GM19397 (cell line): ENCODE measurements at regions not wholly inside any gene's neighbourhood (a gene's known extent, or its start where the extent isn't known, plus 50 kb on each side); places are given as distances from the start of the nearest gene placed in this dataset.

Experiments used
- ATAC-seq: cut with Tn5 transposase; IDR thresholded peaks from one replicate; pipeline ENCODE4 v1.9.1; 2021; ENCODE audit warnings: mild to moderate bottlenecking, moderate library complexity; ENCODE audit not compliant: unreplicated experiment

GRCh38 chr1:189834813-189835212 is 642.9 kb downstream of the BRINP3 start:
- no peak for ATAC-seq

DNA sequence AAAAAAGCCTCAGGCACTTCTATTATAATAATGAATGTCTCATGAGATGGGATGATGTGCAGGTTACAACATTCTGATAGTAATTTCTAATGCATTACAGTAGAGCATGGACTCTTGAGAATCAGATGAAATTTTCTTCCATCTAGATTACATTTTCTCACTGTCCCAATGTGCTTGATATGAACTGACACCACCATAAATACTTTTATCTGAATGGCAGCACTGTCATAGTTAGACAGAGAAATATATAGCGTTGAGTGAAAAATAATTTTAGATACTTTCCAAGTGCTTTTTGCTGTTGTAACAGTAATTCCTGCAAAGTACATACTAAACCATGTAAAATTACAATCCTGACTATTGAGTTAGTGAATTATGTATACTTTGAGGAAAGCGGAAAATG is 630.1 kb downstream of the BRINP3 start:
- ATAC-seq = no peak

GRCh38 chr1:189851806-189852367 is 625.8 kb downstream of the BRINP3 start:
- no peak for ATAC-seq

- peak; percentile 63 for ATAC-seq
These were observed 618.2 kb downstream of the BRINP3 start for GRCh38 chr1:189859385-189859977.

GRCh38 chr1:189866606-189867005 is 611.1 kb downstream of the BRINP3 start:
- ATAC-seq = no peak

- ATAC-seq = no peak
These were observed 609.6 kb downstream of the BRINP3 start for GRCh38 chr1:189868021-189868420.

GRCh38 chr1:189874715-189875435 is 602.8 kb downstream of the BRINP3 start:
- no peak for ATAC-seq

GRCh38 chr1:189880135-189880534 is 597.5 kb downstream of the BRINP3 start:
- ATAC-seq = no peak

DNA sequence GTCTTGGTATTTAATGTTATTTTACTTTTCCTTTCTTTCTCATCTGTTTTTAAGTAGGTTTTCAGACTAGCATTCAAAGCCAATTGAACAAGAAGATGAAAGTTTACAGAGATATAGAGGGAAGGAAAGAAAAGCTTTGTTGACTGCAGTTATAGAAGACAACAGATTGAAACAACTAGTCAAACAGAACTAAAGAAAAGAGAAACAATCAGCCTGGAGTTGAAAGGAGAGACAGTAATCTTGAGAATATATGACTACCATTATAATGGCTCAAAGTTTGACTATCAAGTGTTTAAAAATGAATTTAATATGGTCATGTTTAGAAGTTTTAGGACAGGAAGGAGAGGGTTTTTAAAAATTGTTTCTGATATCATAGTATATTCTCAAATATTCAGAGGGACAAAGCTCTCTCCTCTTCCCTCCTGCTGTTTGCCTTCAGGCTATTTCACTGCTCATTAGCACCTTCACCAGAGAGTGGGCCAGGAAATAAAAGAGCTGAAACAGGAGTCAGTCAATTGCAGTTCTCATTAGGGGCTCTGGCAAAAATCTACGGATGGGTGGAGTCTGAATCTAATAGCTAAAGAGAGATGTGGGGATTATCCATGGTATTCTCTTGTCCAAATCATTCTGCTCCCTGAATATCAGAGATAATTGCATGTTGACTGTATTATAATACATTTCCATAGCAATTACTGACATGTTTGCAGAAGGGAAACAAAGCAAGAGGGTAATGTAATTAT is 577.8 kb downstream of the BRINP3 start:
- ATAC-seq = no peak

DNA sequence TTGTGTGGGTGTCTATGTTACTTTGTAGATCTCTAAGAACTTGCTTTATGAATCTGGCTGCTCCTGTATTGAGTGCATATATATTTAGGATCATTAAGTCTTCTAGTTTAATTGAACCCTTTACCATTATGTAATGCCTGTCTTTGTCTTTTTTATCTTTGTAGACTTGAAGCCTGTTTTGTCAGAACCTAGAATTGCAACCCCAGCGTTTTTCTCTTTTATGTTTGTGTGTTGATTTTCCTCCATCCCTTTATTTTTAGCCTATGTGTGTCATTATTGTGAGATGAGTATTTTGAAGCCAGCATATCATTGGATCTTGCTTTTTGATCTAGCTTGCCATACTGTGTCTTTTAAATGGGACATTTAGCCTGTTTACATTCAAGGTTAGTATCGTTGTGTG is 573.2 kb downstream of the BRINP3 start:
- no peak for ATAC-seq

- ATAC-seq = no peak
These were observed 569.6 kb downstream of the BRINP3 start for GRCh38 chr1:189908113-189908512.

DNA sequence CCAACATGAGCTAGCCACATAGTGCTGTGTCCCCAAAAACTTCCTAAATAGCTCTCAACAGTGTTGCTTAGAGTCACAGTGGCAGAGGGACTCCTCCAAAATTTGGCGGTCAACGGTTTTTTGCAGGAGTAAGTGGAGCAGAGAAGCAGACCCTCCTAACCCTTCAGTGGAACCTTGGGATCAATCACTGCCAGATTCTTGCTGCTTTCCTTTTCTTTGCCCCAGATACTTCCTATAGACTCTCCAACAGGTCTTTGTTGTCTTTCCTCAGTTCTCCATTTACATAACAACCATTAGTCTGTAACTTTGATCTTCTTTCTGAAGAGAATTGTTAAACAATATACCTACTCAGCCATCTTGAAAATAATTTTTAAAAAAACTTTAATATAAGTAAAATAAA is 556.1 kb downstream of the BRINP3 start:
- ATAC-seq = no peak

GRCh38 chr1:189927641-189928040 is 550.0 kb downstream of the BRINP3 start:
- no peak for ATAC-seq

GRCh38 chr1:189929501-189930099 is 548.1 kb downstream of the BRINP3 start:
- no peak for ATAC-seq

DNA sequence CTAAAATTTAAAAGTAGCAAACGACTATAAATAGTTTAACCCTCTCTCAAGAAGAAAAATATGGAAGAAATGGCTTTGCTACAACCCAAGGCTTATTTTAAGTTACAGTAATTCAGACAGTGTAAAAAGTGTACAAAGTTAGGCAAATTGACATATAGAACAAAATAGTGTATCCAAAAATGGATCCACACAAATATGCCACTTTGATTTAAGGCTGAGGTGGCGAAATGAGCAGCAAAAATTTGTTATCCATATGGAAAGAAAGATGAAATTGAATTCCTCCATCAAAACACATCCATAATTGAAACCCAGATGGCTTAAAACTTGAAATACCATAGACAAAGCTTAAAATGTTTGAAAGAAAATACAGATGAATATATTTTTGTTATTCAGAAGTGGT is 540.8 kb downstream of the BRINP3 start:
- ATAC-seq = no peak

DNA sequence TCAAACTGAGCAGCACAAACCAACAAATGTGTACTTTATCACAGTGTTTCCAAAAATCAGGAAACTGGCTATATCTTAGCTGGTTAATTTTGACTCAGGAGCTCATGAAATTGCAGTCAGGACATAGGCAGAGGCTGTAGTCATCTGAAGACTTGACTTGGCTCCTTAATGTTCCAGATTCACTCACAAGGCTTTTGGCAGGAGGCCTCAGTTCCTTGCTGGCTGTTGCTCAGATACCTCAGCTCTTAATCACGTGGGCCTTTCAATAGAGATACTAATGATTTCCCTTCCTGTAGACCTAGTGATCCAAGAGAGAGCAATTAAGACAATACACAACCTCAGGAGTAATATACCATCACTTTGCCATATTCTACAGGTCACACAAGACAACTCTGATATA is 537.7 kb downstream of the BRINP3 start:
- ATAC-seq = no peak

GRCh38 chr1:189941922-189942321 is 535.7 kb downstream of the BRINP3 start:
- no peak for ATAC-seq

DNA sequence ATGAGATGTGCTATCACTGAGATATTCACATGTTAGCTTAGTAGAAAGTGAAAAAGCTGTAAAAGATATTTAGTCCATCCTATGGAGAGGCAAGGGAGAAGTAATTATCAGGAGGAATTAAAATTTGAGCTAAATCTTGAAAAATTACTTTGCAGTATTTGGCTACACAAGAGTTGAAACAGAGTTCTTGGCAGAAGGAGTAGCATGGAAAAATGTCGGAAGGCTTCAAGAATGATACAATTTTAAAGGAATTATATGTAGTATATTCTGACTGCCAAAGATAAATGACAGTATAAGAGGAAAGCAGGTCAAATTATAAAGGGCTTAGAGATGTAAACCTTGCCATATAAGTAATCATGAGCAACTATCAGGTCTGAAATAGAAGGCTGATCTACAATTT is 518.9 kb downstream of the BRINP3 start:
- no peak for ATAC-seq

DNA sequence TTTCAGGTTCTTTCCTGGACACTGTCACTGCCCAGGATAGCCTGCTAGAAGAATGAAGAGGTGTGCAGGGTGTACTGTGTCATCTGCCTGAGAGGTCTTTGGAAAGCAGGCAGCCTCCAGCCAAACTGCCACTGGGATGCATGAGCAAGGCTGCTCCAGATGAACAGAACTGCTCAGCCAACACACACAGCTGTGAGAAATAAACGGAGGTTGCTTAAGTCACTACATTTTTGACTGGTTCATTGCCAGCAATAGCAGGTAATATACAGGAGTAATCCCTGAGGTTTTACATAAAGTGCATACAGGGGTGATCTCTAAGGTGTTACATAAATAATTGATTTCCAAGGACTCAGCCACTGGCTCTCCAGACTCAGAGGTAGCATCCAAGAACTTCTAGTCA is 516.9 kb downstream of the BRINP3 start:
- ATAC-seq = no peak

DNA sequence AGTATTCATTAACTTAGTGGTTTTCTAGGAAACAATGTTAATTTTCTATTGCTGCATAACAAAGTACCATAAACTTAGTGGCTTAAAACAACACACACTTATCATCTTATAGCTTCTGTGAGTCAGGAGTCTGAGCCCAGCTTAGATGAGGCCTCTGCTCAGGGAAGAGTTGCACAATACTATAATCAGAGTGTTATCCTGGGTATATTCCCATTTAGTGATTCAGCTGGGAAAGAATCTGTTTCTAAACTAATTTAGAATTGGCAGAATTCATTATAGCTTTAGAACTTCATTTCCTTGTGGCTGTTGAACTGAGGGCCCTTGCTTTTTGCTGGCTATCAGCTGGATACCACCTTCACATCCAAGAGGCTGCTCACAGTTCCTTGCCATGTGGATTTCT is 515.5 kb downstream of the BRINP3 start:
- ATAC-seq = no peak
